ENCODE measurements at regions not wholly inside any gene's neighbourhood (a gene's known extent, or its start where the extent isn't known, plus 50 kb on each side); places are given as distances from the start of the nearest gene placed in this dataset.

DNA sequence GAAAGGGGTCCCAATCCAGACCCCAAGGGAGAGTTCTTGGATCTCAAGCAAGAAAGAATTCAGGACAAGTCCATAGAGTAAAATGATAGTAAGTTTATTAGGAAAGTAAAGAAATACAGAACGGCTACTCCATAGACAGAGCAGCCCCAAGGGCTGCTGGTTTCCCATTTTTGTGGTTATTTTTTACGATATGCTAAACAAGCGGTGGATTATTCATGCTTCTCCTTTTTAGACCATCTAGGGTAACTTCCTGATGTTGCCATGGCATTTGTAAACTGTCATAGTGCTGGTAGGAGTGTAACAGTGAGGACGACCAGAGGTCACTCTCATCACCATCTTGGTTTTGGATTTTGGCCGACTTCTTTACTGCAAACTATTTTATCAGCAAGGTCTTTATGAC lies 1033.4 kb downstream of the SORCS3 start:
- ChIA-PET POLR2A (no interaction called here), CTCF (no interaction called here)
- no peak overlapping the region for H3K4me3 Mint-ChIP-seq
- no peaks in the 10 kb centered on the region for H3K27me3 Mint-ChIP-seq
- no peak for DNase-seq
- no peaks in the 10 kb centered on the region for H3K4me1 Mint-ChIP-seq
- no peaks in the 10 kb centered on the region for H3K36me3 Mint-ChIP-seq (ENCODE audit: low read depth)
- no peak overlapping the region for H3K27ac Mint-ChIP-seq
- peaks cover 4% of the 10 kb centered on the region for H3K9me3 Mint-ChIP-seq

DNA sequence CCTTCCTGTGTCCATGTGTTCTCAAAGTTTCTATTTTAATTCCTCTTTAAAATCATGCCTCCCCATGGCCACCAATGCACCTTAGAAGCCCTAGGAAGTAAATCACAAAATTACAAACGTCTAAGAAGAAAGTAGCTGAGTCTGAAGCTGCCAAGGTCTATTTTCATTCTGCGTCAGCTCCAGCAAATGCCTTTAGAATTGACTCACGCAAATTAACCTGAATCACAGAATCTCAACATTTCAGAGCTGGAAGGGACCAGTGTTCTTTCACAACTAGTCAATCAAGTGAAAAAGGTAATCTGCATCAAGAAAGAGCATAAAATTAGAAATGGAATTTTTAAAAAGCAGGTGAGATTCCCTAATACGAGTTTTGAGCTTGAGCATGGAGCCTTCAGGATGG lies 1017.6 kb downstream of the SORCS3 start:
- no peak for DNase-seq
- H3K27ac Mint-ChIP-seq: no peak overlapping the region
- H3K4me1 Mint-ChIP-seq: no peaks in the 10 kb centered on the region
- no peaks in the 10 kb centered on the region for H3K27me3 Mint-ChIP-seq
- CTCF ChIA-PET: no interaction called here
- POLR2A ChIA-PET: no interaction called here
- H3K36me3 Mint-ChIP-seq (ENCODE audit: low read depth): no peaks in the 10 kb centered on the region
- H3K9me3 Mint-ChIP-seq: no peaks in the 10 kb centered on the region
- no peak overlapping the region for H3K4me3 Mint-ChIP-seq

- H3K4me1 Mint-ChIP-seq: no peaks in the 10 kb centered on the region
- DNase-seq: no peak
- POLR2A ChIA-PET: no interaction called here
- H3K27ac Mint-ChIP-seq: no peak overlapping the region
- no peak overlapping the region for H3K4me3 Mint-ChIP-seq
- H3K36me3 Mint-ChIP-seq (ENCODE audit: low read depth): no peaks in the 10 kb centered on the region
- H3K9me3 Mint-ChIP-seq: no peaks in the 10 kb centered on the region
- H3K27me3 Mint-ChIP-seq: no peaks in the 10 kb centered on the region
- CTCF ChIA-PET: no interaction called here
Observed at GRCh38 chr10:105656856-105657255, 1015.8 kb downstream of the SORCS3 start.

DNA sequence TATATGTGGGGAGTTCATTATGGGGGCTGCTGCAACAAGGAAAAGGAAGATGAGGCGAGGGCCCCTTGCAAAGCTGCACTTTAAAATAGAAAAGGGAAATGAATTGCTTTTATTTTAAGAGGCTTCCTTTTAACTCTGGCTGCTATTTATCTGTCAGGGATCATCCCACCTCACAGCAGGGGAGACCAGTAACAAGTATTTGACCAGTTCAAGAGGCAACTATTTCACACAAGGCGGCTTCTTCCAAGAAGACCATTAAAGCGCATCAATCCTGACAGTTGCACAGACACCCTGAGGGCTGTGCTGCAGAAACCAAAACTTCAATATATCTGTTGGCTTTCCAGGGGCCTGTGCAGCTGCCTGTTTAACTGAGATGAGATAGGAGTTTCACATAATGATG lies 1009.2 kb downstream of the SORCS3 start:
- Mint-ChIP-seq H3K27ac (no peak overlapping the region), H3K4me3 (no peak overlapping the region), H3K27me3 (no peaks in the 10 kb centered on the region), H3K36me3 (ENCODE audit: low read depth) (no peaks in the 10 kb centered on the region), H3K4me1 (no peaks in the 10 kb centered on the region), H3K9me3 (peaks cover 2% of the 10 kb centered on the region)
- no peak for DNase-seq
- ChIA-PET POLR2A (no interaction called here), CTCF (no interaction called here)

DNA sequence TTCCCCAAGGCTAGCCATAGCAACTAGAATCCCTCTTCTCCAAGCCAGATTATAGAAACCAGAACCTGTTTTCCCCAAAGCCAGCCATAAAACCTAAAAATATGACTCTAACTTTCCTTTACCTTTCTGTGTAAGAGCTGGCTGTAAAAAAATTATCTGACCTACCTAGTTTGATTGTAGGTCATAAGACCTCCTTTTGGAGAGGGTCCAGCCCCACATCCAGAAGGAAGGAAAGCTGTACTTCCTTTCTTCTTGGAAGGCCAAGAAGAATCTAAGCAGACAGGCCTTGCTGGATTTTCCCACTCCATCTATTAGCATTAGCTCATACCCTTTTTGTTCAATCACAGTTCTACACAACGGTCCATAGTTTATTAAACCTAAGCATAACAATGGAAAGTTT lies 1006.3 kb downstream of the SORCS3 start:
- POLR2A ChIA-PET: no interaction called here

DNA sequence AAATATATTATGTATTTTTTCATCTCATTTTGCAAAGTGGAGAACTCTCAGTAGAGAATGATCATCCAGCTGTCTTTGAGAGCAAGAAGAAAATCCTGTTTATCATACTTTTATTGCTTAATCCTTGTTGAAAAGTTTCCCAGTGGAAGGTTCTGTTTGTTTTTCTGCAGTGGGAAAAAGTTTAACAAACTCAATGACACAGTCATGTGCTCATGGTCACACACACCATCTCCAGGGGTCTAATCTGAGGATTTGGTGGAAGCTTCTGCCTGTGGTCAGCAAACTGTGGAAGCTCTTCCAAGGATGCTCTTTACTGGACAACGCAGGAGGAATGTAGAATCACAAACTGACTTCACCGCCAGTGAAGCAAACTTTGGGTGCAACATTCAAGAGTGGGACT lies 1003.9 kb downstream of the SORCS3 start:
- Mint-ChIP-seq H3K27ac (no peak overlapping the region), H3K9me3 (peaks cover 2% of the 10 kb centered on the region), H3K27me3 (no peaks in the 10 kb centered on the region), H3K36me3 (ENCODE audit: low read depth) (no peaks in the 10 kb centered on the region), H3K4me3 (no peak overlapping the region), H3K4me1 (no peaks in the 10 kb centered on the region)
- no peak for DNase-seq
- CTCF ChIA-PET: no interaction called here
- POLR2A ChIA-PET: no interaction called here

More for the DNA sequence above, 1006.3 kb downstream of the SORCS3 start:
- CTCF ChIA-PET: no interaction called here
- peaks cover 2% of the 10 kb centered on the region for H3K9me3 Mint-ChIP-seq
- no peak for DNase-seq
- H3K27ac Mint-ChIP-seq: no peak overlapping the region
- no peaks in the 10 kb centered on the region for H3K27me3 Mint-ChIP-seq
- H3K4me3 Mint-ChIP-seq: no peak overlapping the region
- H3K36me3 Mint-ChIP-seq (ENCODE audit: low read depth): no peaks in the 10 kb centered on the region
- H3K4me1 Mint-ChIP-seq: no peaks in the 10 kb centered on the region

DNA sequence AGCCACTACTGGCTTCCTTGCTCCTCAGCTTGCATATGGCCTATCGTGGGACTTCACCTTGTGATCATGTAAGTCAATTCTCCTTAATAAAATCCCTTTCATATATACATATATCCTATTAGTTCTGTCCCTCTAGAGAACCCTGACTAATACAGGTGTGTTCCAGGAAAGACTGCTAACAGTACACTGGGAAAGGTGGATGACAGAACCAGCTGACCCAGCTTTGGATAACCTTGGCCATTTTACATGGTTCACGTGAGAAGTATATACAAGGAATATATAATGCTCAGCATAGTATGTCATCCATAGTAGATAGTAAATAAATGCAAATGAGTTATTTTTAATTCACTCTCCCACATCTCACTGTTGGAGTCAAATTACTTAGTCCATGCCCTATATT lies 1003.5 kb downstream of the SORCS3 start:
- CTCF ChIA-PET: no interaction called here
- Mint-ChIP-seq H3K9me3 (peaks cover 2% of the 10 kb centered on the region), H3K27me3 (no peaks in the 10 kb centered on the region), H3K4me3 (no peak overlapping the region), H3K27ac (no peak overlapping the region), H3K4me1 (no peaks in the 10 kb centered on the region), H3K36me3 (ENCODE audit: low read depth) (no peaks in the 10 kb centered on the region)
- POLR2A ChIA-PET: no interaction called here
- DNase-seq: no peak

DNA sequence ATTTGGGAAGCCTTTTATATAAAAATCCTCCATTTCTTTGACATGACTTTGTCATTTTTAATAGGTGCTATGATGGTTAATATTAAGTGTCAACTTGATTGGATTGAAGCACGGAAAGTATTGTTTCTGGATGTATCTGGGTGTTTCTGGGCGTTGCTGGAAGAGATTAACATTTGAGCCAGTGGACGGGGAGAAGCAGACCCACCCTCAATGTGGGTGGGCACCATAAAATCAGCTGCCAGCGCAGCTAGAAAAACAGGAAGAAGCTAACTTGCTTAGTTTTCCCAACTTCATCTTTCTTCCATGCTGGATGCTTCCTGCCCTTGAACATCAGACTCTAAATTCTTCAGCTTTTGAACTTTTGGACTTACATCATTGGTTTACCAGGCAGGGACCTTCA lies 1003.0 kb downstream of the SORCS3 start:
- CTCF ChIA-PET: no interaction called here
- Mint-ChIP-seq H3K27me3 (no peaks in the 10 kb centered on the region), H3K36me3 (ENCODE audit: low read depth) (no peaks in the 10 kb centered on the region), H3K4me3 (no peak overlapping the region), H3K9me3 (peaks cover 2% of the 10 kb centered on the region), H3K27ac (no peak overlapping the region), H3K4me1 (no peaks in the 10 kb centered on the region)
- no peak for DNase-seq
- POLR2A ChIA-PET: no interaction called here

DNA sequence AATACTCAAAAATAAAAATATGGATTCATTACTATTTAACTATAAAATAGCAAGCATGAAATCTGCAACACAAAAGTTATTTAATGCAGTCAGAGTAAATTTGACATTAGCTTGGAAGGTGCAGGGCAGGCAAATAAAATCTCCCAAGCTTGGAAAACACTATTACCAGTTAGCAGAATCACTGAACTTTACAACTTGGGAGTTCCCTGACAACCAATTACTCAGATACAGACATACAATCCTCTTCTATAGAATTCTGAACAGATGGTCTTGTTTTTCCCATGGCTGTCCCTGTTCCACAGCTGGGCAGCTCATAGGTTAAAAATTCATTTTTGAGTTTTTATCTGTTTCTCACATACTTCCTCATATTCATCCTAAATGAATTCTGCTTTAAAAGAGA lies 1002.6 kb downstream of the SORCS3 start:
- no peaks in the 10 kb centered on the region for H3K4me1 Mint-ChIP-seq
- H3K4me3 Mint-ChIP-seq: no peak overlapping the region
- ChIA-PET CTCF (no interaction called here), POLR2A (no interaction called here)
- no peaks in the 10 kb centered on the region for H3K27me3 Mint-ChIP-seq
- H3K36me3 Mint-ChIP-seq (ENCODE audit: low read depth): no peaks in the 10 kb centered on the region
- no peak overlapping the region for H3K27ac Mint-ChIP-seq
- H3K9me3 Mint-ChIP-seq: peaks cover 2% of the 10 kb centered on the region
- no peak for DNase-seq

GRCh38 chr10:105634281-105634680 lies 993.2 kb downstream of the SORCS3 start:
- ChIA-PET POLR2A (no interaction called here), CTCF (no interaction called here)
- H3K9me3 Mint-ChIP-seq: peaks cover 5% of the 10 kb centered on the region
- no peaks in the 10 kb centered on the region for H3K4me1 Mint-ChIP-seq
- H3K36me3 Mint-ChIP-seq (ENCODE audit: low read depth): no peaks in the 10 kb centered on the region
- H3K4me3 Mint-ChIP-seq: no peak overlapping the region
- DNase-seq: no peak
- H3K27ac Mint-ChIP-seq: no peak overlapping the region
- no peaks in the 10 kb centered on the region for H3K27me3 Mint-ChIP-seq

GRCh38 chr10:105615715-105616365 lies 974.8 kb downstream of the SORCS3 start:
- no peak overlapping the region for H3K27ac Mint-ChIP-seq
- H3K27me3 Mint-ChIP-seq: no peaks in the 10 kb centered on the region
- H3K4me3 Mint-ChIP-seq: no peak overlapping the region
- peaks cover 6% of the 10 kb centered on the region for H3K9me3 Mint-ChIP-seq
- H3K4me1 Mint-ChIP-seq: no peaks in the 10 kb centered on the region
- ChIA-PET POLR2A (no interaction called here), CTCF (no interaction called here)
- no peaks in the 10 kb centered on the region for H3K36me3 Mint-ChIP-seq (ENCODE audit: low read depth)
- DNase-seq: no peak

- H3K36me3 Mint-ChIP-seq (ENCODE audit: low read depth): no peaks in the 10 kb centered on the region
- CTCF ChIA-PET: no interaction called here
- H3K4me3 Mint-ChIP-seq: no peak overlapping the region
- DNase-seq: no peak
- no peak overlapping the region for H3K27ac Mint-ChIP-seq
- H3K27me3 Mint-ChIP-seq: no peaks in the 10 kb centered on the region
- POLR2A ChIA-PET: no interaction called here
- no peaks in the 10 kb centered on the region for H3K4me1 Mint-ChIP-seq
- peaks cover 6% of the 10 kb centered on the region for H3K9me3 Mint-ChIP-seq
Observed at GRCh38 chr10:105611244-105611798, 970.2 kb downstream of the SORCS3 start.

DNA sequence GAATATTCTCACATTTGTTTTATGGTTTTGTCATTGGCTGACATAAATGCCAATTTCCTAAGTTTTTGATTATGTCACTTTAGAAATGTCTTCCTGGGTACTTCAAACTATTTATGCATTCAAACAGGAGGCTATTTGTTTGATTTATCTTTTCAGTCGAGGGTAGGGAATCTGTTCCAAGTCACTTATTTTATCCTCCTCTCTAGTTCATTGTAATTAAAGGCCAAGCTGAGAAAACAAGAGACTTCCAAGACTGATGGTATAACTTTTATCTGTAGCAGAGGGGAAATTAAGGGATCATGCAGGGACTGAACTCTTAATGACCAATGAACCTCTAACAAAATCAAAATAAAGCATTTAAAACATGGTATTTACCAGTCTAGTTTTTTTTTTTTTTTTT lies 968.4 kb downstream of the SORCS3 start:
- POLR2A ChIA-PET: no interaction called here
- peaks cover 6% of the 10 kb centered on the region for H3K9me3 Mint-ChIP-seq
- no peaks in the 10 kb centered on the region for H3K27me3 Mint-ChIP-seq

GRCh38 chr10:105605918-105606317 lies 964.8 kb downstream of the SORCS3 start:
- POLR2A ChIA-PET: no interaction called here
- Mint-ChIP-seq H3K27ac (no peak overlapping the region), H3K4me3 (no peak overlapping the region), H3K9me3 (peaks cover 7% of the 10 kb centered on the region), H3K4me1 (no peaks in the 10 kb centered on the region), H3K27me3 (no peaks in the 10 kb centered on the region), H3K36me3 (ENCODE audit: low read depth) (no peaks in the 10 kb centered on the region)
- CTCF ChIA-PET: interaction anchor here (0.6 kb wide), 1 partner anchor 20 kb away, joined by 3 read pairs; no protein-coding TSS in a partner anchor
- no peak for DNase-seq

More for the DNA sequence above, 968.4 kb downstream of the SORCS3 start:
- DNase-seq: no peak
- Mint-ChIP-seq H3K36me3 (ENCODE audit: low read depth) (no peaks in the 10 kb centered on the region), H3K27ac (no peak overlapping the region), H3K4me3 (no peak overlapping the region), H3K4me1 (no peaks in the 10 kb centered on the region)
- CTCF ChIA-PET: no interaction called here

All from activated CD4-positive, alpha-beta T cell treated with anti-CD3 and anti-CD28 coated beads, Interleukin-2, amount 10 ng/mL, durations not matched to agents 7 days and 5 days (primary cell).